ENCODE measurements at regions not wholly inside any gene's neighbourhood (a gene's known extent, or its start where the extent isn't known, plus 50 kb on each side); places are given as distances from the start of the nearest gene placed in this dataset.
A peak's percentile ranks its signal among the peaks of the same experiment; 100 is the strongest.

DNA sequence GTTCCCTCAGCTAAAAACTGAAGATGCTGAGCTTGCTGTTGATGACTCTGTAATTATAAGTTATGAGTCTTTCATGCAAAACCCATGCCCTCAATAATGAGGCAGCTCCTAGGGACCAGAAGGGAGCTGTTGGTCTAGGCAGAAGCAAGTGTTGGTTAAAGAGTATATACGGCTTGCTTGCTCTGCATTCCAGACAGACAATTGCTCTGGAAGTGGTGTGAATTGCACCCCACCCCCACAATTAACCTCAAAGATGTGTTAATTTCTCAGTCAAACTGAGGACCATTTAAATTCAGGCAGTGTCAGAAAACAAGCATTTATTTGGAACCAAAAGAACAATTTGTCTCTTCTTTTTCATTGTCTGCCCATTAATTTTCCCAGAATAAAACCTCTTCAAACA, 163.5 kb upstream of the EOMES start:
- Histone ChIP-seq H3K9me3 (no peaks in the 10 kb centered on the region), H3K36me3 (no peaks in the 10 kb centered on the region), H3K4me1 (no peaks in the 10 kb centered on the region), H3K4me3 (no peak overlapping the region), H3K27me3 (ENCODE audit: low read depth) (no peaks in the 10 kb centered on the region), H3K27ac (no peak overlapping the region)
- TF ChIP-seq, protein P1, sequence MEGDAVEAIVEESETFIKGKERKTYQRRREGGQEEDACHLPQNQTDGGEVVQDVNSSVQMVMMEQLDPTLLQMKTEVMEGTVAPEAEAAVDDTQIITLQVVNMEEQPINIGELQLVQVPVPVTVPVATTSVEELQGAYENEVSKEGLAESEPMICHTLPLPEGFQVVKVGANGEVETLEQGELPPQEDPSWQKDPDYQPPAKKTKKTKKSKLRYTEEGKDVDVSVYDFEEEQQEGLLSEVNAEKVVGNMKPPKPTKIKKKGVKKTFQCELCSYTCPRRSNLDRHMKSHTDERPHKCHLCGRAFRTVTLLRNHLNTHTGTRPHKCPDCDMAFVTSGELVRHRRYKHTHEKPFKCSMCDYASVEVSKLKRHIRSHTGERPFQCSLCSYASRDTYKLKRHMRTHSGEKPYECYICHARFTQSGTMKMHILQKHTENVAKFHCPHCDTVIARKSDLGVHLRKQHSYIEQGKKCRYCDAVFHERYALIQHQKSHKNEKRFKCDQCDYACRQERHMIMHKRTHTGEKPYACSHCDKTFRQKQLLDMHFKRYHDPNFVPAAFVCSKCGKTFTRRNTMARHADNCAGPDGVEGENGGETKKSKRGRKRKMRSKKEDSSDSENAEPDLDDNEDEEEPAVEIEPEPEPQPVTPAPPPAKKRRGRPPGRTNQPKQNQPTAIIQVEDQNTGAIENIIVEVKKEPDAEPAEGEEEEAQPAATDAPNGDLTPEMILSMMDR (IDR thresholded peaks at IDR 0.05): no peak
- DNase-seq (no peak), ATAC-seq (no peak)
- intact Hi-C loops (cut with DNase I): no loop called here

- intact Hi-C loops (cut with DNase I): no loop called here
- no peaks in the 10 kb centered on the region for H3K36me3 ChIP-seq
- TF ChIP-seq, protein P1 (IDR thresholded peaks at IDR 0.05): no peak
- H3K27ac ChIP-seq: no peak overlapping the region
- H3K4me1 ChIP-seq: no peaks in the 10 kb centered on the region
- H3K4me3 ChIP-seq: no peak overlapping the region
- no peaks in the 10 kb centered on the region for H3K27me3 ChIP-seq (ENCODE audit: low read depth)
- H3K9me3 ChIP-seq: no peaks in the 10 kb centered on the region
- DNase-seq: no peak
- no peak for ATAC-seq
Measured at GRCh38 chr3:27888562-27888961, 166.4 kb upstream of the EOMES start.

DNA sequence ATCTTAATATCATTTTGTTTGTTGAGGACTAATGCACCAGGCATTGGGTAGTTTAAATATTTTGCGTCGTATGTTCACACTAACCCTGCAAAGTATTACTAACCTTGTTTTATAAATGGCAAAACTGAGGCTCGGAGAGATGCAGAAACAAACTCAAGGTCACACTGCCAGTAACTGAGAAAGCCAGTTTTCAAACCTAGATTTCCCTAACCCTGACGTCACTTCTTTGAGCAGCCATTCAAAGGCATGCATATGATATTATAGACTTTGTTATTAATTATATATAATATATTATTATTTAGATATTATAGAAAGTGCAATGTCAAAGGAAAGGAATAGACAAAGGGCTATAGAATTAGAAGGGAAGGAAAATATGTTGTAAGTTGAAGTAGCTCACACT, 167.6 kb upstream of the EOMES start:
- no peak overlapping the region for H3K27ac ChIP-seq
- no peaks in the 10 kb centered on the region for H3K4me1 ChIP-seq
- ATAC-seq (no peak), DNase-seq (no peak)
- intact Hi-C loops (cut with DNase I): no loop called here
- no peak overlapping the region for H3K4me3 ChIP-seq
- no peaks in the 10 kb centered on the region for H3K36me3 ChIP-seq
- no peaks in the 10 kb centered on the region for H3K9me3 ChIP-seq
- TF ChIP-seq, protein P1 (IDR thresholded peaks at IDR 0.05): no peak
- H3K27me3 ChIP-seq (ENCODE audit: low read depth): no peaks in the 10 kb centered on the region

GRCh38 chr3:27900316-27900715, 178.2 kb upstream of the EOMES start:
- Histone ChIP-seq H3K27me3 (ENCODE audit: low read depth) (no peaks in the 10 kb centered on the region), H3K9me3 (no peaks in the 10 kb centered on the region), H3K4me1 (no peaks in the 10 kb centered on the region), H3K4me3 (no peak overlapping the region), H3K36me3 (no peaks in the 10 kb centered on the region), H3K27ac (no peak overlapping the region)
- TF ChIP-seq, protein P1 (IDR thresholded peaks at IDR 0.05): no peak
- ATAC-seq (no peak), DNase-seq (no peak)
- intact Hi-C loops (cut with DNase I): no loop called here

GRCh38 chr3:27903446-27903845, 181.3 kb upstream of the EOMES start:
- no peak overlapping the region for H3K4me3 ChIP-seq
- no peaks in the 10 kb centered on the region for H3K27me3 ChIP-seq (ENCODE audit: low read depth)
- H3K27ac ChIP-seq: no peak overlapping the region
- DNase-seq (no peak), ATAC-seq (no peak)
- intact Hi-C loops (cut with DNase I): no loop called here
- no peaks in the 10 kb centered on the region for H3K36me3 ChIP-seq
- no peaks in the 10 kb centered on the region for H3K9me3 ChIP-seq
- TF ChIP-seq, protein P1 (IDR thresholded peaks at IDR 0.05): no peak
- H3K4me1 ChIP-seq: no peaks in the 10 kb centered on the region

- ATAC-seq: peak; percentile 24 to 41
- H3K9me3 ChIP-seq: no peaks in the 10 kb centered on the region
- DNase-seq: no peak
- no peak overlapping the region for H3K4me3 ChIP-seq
- H3K36me3 ChIP-seq: no peaks in the 10 kb centered on the region
- TF ChIP-seq, protein P1 (IDR thresholded peaks at IDR 0.05): no peak
- no peaks in the 10 kb centered on the region for H3K4me1 ChIP-seq
- H3K27ac ChIP-seq: no peak overlapping the region
- H3K27me3 ChIP-seq (ENCODE audit: low read depth): no peaks in the 10 kb centered on the region
- intact Hi-C loops (cut with DNase I): no loop called here
Measured at GRCh38 chr3:27905625-27906024, 183.5 kb upstream of the EOMES start.

All from lower lobe of right lung (tissue), 2 donors.